ENCODE measurements at regions not wholly inside any gene's neighbourhood (a gene's known extent, or its start where the extent isn't known, plus 50 kb on each side); places are given as distances from the start of the nearest gene placed in this dataset.

GRCh38 chr16:27646806-27647205, 96.9 kb downstream of the KATNIP start:
- TF ChIP-seq CTCF (IDR thresholded peaks at IDR 0.05) (no peak), POLR2A (IDR thresholded peaks at IDR 0.05; ENCODE audit: low read depth) (no peak), EP300 (IDR thresholded peaks at IDR 0.05) (no peak), POLR2AphosphoS5 (IDR thresholded peaks at IDR 0.05) (no peak)

Measured in esophagus muscularis mucosa (tissue), 4 donors.